GM19468 (cell line): ENCODE measurements at regions not wholly inside any gene's neighbourhood (a gene's known extent, or its start where the extent isn't known, plus 50 kb on each side); places are given as distances from the start of the nearest gene placed in this dataset.

Experiments used
- ATAC-seq: cut with Tn5 transposase; IDR thresholded peaks from one replicate; pipeline ENCODE4 v1.9.1; 2021; ENCODE audit warnings: mild to moderate bottlenecking, moderate library complexity, moderate number of reproducible peaks; ENCODE audit not compliant: unreplicated experiment; ENCODE audit errors: extremely low read depth

GRCh38 chr20:11103866-11104265 lies 430.1 kb upstream of the JAG1 start:
- no peak for ATAC-seq

- ATAC-seq, result no peak
Observed at GRCh38 chr20:11108102-11108810, 434.5 kb upstream of the JAG1 start.

- ATAC-seq, result no peak
Observed at GRCh38 chr20:11110535-11110934, 436.7 kb upstream of the JAG1 start.

- ATAC-seq, result no peak
Observed at GRCh38 chr20:11111191-11111590, 437.4 kb upstream of the JAG1 start.

- no peak for ATAC-seq
Observed at GRCh38 chr20:11112832-11113231, 439.0 kb upstream of the JAG1 start.

GRCh38 chr20:11114382-11114781 lies 440.6 kb upstream of the JAG1 start:
- ATAC-seq, result no peak

- ATAC-seq, result no peak
Observed at GRCh38 chr20:11117808-11118528, 444.2 kb upstream of the JAG1 start.

GRCh38 chr20:11118802-11119380 lies 445.1 kb upstream of the JAG1 start:
- no peak for ATAC-seq

- ATAC-seq, result no peak
Observed at GRCh38 chr20:11119573-11119972, 445.8 kb upstream of the JAG1 start.

- ATAC-seq, result no peak
Observed at GRCh38 chr20:11120431-11120830, 446.6 kb upstream of the JAG1 start.

- no peak for ATAC-seq
Observed at GRCh38 chr20:11124849-11125505, 451.2 kb upstream of the JAG1 start.

- no peak for ATAC-seq
Observed at GRCh38 chr20:11128220-11128718, 454.5 kb upstream of the JAG1 start.

GRCh38 chr20:11128721-11129120 lies 454.9 kb upstream of the JAG1 start:
- no peak for ATAC-seq

GRCh38 chr20:11130554-11131166 lies 456.9 kb upstream of the JAG1 start:
- no peak for ATAC-seq

- ATAC-seq, result no peak
Observed at GRCh38 chr20:11132819-11133415, 459.1 kb upstream of the JAG1 start.

- ATAC-seq, result no peak
Observed at GRCh38 chr20:11136691-11137090, 462.9 kb upstream of the JAG1 start.

GRCh38 chr20:11137688-11138087 lies 463.9 kb upstream of the JAG1 start:
- no peak for ATAC-seq

GRCh38 chr20:11140359-11140758 lies 466.6 kb upstream of the JAG1 start:
- no peak for ATAC-seq

GRCh38 chr20:11143481-11143880 lies 469.7 kb upstream of the JAG1 start:
- no peak for ATAC-seq
